C4-2B (cell line): ENCODE measurements at regions not wholly inside any gene's neighbourhood (a gene's known extent, or its start where the extent isn't known, plus 50 kb on each side); places are given as distances from the start of the nearest gene placed in this dataset.

Experiments used
- ZFX ChIP-seq: fragments of 450-650 bp; IDR thresholded peaks from 2 replicates; pipeline ENCODE4 v1.6.1; 2017
- TF ChIP-seq, protein P1 (sequence below): fragments of 450-650 bp; conservative IDR thresholded peaks from 2 replicates; pipeline ENCODE4 v1.5.1; 2017; ENCODE audit warnings: mild to moderate bottlenecking

DNA sequence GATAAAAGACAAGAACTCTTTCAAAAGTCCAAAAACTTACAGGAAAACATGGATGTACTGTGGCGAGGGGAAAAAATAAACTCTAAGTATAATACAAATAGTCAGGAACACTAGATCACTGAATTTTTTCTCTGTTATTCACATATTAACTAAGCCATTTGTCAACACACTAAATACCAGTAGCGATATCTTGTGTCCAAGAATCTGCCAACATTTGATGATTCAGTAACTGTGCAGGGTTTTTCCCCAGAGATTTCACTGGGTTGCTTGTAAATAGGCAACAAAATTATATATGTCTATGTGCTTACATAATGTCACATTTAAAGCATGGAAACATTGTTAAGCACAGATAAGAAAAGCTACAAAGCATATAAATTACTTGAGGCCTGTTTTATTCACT, 205.9 kb downstream of the KIF21A start:
- TF ChIP-seq, protein P1, sequence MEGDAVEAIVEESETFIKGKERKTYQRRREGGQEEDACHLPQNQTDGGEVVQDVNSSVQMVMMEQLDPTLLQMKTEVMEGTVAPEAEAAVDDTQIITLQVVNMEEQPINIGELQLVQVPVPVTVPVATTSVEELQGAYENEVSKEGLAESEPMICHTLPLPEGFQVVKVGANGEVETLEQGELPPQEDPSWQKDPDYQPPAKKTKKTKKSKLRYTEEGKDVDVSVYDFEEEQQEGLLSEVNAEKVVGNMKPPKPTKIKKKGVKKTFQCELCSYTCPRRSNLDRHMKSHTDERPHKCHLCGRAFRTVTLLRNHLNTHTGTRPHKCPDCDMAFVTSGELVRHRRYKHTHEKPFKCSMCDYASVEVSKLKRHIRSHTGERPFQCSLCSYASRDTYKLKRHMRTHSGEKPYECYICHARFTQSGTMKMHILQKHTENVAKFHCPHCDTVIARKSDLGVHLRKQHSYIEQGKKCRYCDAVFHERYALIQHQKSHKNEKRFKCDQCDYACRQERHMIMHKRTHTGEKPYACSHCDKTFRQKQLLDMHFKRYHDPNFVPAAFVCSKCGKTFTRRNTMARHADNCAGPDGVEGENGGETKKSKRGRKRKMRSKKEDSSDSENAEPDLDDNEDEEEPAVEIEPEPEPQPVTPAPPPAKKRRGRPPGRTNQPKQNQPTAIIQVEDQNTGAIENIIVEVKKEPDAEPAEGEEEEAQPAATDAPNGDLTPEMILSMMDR, result no peak
- TF ChIP-seq ZFX, result no peak
